ENCODE measurements at regions not wholly inside any gene's neighbourhood (a gene's known extent, or its start where the extent isn't known, plus 50 kb on each side); places are given as distances from the start of the nearest gene placed in this dataset.
"Not testable (repeated sequence)": the region's sequence is repeated elsewhere in the genome, so short reads cannot be mapped to it uniquely, and the experiment has no call there.

GRCh38 chr12:47481041-47481440, 224.8 kb downstream of the RPAP3 start:
- no peak for DNase-seq (ENCODE audit: low spot score)

GRCh38 chr12:47478426-47478825, 227.4 kb downstream of the RPAP3 start:
- no peak for DNase-seq (ENCODE audit: low spot score)

- no peak for DNase-seq (ENCODE audit: low spot score)
Measured at GRCh38 chr12:47473091-47473490, 232.7 kb downstream of the RPAP3 start.

- DNase-seq (ENCODE audit: low spot score): not testable (repeated sequence)
Measured at GRCh38 chr12:47470349-47470748, 235.5 kb downstream of the RPAP3 start.

GRCh38 chr12:47463918-47464317, 241.9 kb downstream of the RPAP3 start:
- not testable (repeated sequence) for DNase-seq (ENCODE audit: low spot score)

GRCh38 chr12:47458279-47458678, 247.6 kb downstream of the RPAP3 start:
- DNase-seq (ENCODE audit: low spot score): no peak

GRCh38 chr12:47449797-47450196, 256.0 kb downstream of the RPAP3 start:
- no peak for DNase-seq (ENCODE audit: low spot score)

GRCh38 chr12:47442310-47442709, 263.5 kb downstream of the RPAP3 start:
- DNase-seq (ENCODE audit: low spot score): no peak

- DNase-seq (ENCODE audit: low spot score): no peak
Measured at GRCh38 chr12:47441490-47441889, 264.3 kb downstream of the RPAP3 start.

GRCh38 chr12:47438175-47438574, 267.7 kb downstream of the RPAP3 start:
- DNase-seq (ENCODE audit: low spot score): no peak

GRCh38 chr12:47437570-47437969, 268.3 kb downstream of the RPAP3 start:
- DNase-seq (ENCODE audit: low spot score): no peak

GRCh38 chr12:47433876-47434275, 272.0 kb downstream of the RPAP3 start:
- DNase-seq (ENCODE audit: low spot score): no peak

- DNase-seq (ENCODE audit: low spot score): not testable (repeated sequence)
Measured at GRCh38 chr12:47426678-47427309, 279.0 kb downstream of the RPAP3 start.

- no peak for DNase-seq (ENCODE audit: low spot score)
Measured at GRCh38 chr12:47422611-47423010, 283.2 kb downstream of the RPAP3 start.

GRCh38 chr12:47419497-47419896, 286.3 kb downstream of the RPAP3 start:
- no peak for DNase-seq (ENCODE audit: low spot score)

- DNase-seq (ENCODE audit: low spot score): no peak
Measured at GRCh38 chr12:47417955-47418354, 287.9 kb downstream of the RPAP3 start.

GRCh38 chr12:47417121-47417520, 288.7 kb downstream of the RPAP3 start:
- DNase-seq (ENCODE audit: low spot score): no peak

GRCh38 chr12:47415054-47415453, 290.8 kb downstream of the RPAP3 start:
- DNase-seq (ENCODE audit: low spot score): no peak

GRCh38 chr12:47414511-47414910, 291.3 kb downstream of the RPAP3 start:
- DNase-seq (ENCODE audit: low spot score): no peak

- no peak for DNase-seq (ENCODE audit: low spot score)
Measured at GRCh38 chr12:47413806-47414205, 292.0 kb downstream of the RPAP3 start.

GRCh38 chr12:47412601-47413236, 293.1 kb downstream of the RPAP3 start:
- no peak for DNase-seq (ENCODE audit: low spot score)

GRCh38 chr12:47411966-47412365, 293.9 kb downstream of the RPAP3 start:
- DNase-seq (ENCODE audit: low spot score): no peak

GRCh38 chr12:47410862-47411261, 295.0 kb downstream of the RPAP3 start:
- no peak for DNase-seq (ENCODE audit: low spot score)

GRCh38 chr12:47410383-47410782, 295.4 kb downstream of the RPAP3 start:
- no peak for DNase-seq (ENCODE audit: low spot score)

All from kidney capillary endothelial cell (primary cell).